ENCODE measurements at regions not wholly inside any gene's neighbourhood (a gene's known extent, or its start where the extent isn't known, plus 50 kb on each side); places are given as distances from the start of the nearest gene placed in this dataset.

DNA sequence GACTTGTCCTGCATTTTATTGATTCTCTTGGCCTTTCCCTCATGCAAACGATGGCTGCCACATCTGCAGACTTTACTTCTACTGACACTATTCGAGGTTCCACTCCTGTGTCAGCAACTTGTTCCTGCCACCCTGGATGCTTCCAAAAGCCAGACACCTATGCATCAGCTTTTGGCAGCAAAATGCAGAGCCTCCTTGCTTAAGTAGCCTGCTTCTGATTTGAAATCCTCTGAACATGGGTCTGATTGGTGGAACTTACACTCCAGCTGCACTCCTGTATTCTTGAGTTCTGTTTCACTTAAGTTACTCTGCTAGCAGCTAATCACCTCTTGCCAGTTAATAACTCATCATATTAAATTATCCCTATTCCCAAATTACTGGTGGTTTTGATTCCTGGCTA is 152.1 kb upstream of the FMN2 start:
- TF ChIP-seq, protein P1, sequence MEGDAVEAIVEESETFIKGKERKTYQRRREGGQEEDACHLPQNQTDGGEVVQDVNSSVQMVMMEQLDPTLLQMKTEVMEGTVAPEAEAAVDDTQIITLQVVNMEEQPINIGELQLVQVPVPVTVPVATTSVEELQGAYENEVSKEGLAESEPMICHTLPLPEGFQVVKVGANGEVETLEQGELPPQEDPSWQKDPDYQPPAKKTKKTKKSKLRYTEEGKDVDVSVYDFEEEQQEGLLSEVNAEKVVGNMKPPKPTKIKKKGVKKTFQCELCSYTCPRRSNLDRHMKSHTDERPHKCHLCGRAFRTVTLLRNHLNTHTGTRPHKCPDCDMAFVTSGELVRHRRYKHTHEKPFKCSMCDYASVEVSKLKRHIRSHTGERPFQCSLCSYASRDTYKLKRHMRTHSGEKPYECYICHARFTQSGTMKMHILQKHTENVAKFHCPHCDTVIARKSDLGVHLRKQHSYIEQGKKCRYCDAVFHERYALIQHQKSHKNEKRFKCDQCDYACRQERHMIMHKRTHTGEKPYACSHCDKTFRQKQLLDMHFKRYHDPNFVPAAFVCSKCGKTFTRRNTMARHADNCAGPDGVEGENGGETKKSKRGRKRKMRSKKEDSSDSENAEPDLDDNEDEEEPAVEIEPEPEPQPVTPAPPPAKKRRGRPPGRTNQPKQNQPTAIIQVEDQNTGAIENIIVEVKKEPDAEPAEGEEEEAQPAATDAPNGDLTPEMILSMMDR (IDR thresholded peaks at IDR 0.05; ENCODE audit: insufficient read depth, low read length): no peak
- TF ChIP-seq SPI1 (IDR thresholded peaks at IDR 0.05; ENCODE audit: borderline replicate concordance, low read depth) (no peak), POLR2AphosphoS5 (IDR thresholded peaks at IDR 0.05; ENCODE audit: low read depth) (no peak)
- TF ChIP-seq, protein P2, sequence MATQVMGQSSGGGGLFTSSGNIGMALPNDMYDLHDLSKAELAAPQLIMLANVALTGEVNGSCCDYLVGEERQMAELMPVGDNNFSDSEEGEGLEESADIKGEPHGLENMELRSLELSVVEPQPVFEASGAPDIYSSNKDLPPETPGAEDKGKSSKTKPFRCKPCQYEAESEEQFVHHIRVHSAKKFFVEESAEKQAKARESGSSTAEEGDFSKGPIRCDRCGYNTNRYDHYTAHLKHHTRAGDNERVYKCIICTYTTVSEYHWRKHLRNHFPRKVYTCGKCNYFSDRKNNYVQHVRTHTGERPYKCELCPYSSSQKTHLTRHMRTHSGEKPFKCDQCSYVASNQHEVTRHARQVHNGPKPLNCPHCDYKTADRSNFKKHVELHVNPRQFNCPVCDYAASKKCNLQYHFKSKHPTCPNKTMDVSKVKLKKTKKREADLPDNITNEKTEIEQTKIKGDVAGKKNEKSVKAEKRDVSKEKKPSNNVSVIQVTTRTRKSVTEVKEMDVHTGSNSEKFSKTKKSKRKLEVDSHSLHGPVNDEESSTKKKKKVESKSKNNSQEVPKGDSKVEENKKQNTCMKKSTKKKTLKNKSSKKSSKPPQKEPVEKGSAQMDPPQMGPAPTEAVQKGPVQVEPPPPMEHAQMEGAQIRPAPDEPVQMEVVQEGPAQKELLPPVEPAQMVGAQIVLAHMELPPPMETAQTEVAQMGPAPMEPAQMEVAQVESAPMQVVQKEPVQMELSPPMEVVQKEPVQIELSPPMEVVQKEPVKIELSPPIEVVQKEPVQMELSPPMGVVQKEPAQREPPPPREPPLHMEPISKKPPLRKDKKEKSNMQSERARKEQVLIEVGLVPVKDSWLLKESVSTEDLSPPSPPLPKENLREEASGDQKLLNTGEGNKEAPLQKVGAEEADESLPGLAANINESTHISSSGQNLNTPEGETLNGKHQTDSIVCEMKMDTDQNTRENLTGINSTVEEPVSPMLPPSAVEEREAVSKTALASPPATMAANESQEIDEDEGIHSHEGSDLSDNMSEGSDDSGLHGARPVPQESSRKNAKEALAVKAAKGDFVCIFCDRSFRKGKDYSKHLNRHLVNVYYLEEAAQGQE (IDR thresholded peaks at IDR 0.05; ENCODE audit: insufficient replicate concordance, low read depth): no peak
